ENCODE measurements at regions not wholly inside any gene's neighbourhood (a gene's known extent, or its start where the extent isn't known, plus 50 kb on each side); places are given as distances from the start of the nearest gene placed in this dataset.
"Not testable (repeated sequence)": the region's sequence is repeated elsewhere in the genome, so short reads cannot be mapped to it uniquely, and the experiment has no call there.

DNA sequence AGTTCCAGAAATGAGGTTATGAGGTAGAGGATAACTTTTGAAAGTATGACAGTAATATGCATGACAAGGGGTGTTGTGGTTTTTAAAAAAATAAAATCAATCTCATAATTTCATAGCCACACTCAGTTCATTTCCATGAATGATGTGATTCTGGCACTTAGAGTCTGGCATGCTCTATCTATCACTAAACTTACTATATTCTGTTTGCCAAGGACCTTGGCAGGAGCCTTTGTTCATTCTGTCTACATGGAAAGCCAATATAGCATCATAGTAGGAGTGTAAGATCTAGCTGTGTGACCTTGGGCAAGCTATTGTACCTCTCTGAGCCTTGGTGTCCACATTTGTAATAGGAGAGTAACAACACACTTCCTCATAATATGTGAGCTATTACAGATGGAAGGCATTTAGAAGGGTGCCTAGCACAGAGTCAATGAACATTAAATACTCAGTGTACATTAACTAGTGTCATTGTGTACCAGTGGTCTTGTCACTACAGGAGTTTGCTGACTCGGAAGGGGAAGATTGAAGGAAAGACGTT is 507.6 kb downstream of the SOX6 start:
- Histone ChIP-seq H3K9me3 (no peaks in the 10 kb centered on the region), H3K27me3 (no peaks in the 10 kb centered on the region), H3K4me3 (ENCODE audit: low read depth, low read length) (no peak overlapping the region), H3K36me3 (no peaks in the 10 kb centered on the region), H3K4me1 (peaks cover 2% of the 10 kb centered on the region)
- TF ChIP-seq, protein P1, sequence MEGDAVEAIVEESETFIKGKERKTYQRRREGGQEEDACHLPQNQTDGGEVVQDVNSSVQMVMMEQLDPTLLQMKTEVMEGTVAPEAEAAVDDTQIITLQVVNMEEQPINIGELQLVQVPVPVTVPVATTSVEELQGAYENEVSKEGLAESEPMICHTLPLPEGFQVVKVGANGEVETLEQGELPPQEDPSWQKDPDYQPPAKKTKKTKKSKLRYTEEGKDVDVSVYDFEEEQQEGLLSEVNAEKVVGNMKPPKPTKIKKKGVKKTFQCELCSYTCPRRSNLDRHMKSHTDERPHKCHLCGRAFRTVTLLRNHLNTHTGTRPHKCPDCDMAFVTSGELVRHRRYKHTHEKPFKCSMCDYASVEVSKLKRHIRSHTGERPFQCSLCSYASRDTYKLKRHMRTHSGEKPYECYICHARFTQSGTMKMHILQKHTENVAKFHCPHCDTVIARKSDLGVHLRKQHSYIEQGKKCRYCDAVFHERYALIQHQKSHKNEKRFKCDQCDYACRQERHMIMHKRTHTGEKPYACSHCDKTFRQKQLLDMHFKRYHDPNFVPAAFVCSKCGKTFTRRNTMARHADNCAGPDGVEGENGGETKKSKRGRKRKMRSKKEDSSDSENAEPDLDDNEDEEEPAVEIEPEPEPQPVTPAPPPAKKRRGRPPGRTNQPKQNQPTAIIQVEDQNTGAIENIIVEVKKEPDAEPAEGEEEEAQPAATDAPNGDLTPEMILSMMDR (IDR thresholded peaks at IDR 0.05; ENCODE audit: low read depth, low read length), result no peak
- no peak for DNase-seq

DNA sequence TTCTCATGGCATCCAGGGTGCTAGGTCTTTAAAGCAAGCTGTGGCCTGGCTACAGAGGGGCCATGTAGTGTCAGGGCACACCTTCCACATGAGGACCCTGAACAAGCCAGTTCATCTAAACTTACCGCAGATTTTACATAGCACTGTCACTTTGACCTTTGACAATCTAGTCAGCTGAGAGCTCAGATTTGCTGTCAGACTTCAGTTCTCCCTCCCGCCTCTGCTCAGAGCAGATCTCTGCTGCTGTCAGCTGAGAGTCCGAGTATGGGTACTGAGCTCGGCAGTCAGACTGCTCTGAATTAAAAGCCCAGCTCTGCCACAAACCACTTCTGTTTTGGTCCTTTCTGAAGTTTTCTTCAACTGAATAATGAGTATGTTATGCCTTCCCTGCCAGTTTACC is 507.1 kb downstream of the SOX6 start:
- Histone ChIP-seq H3K27me3 (no peaks in the 10 kb centered on the region), H3K9me3 (no peaks in the 10 kb centered on the region), H3K4me1 (no peaks in the 10 kb centered on the region), H3K4me3 (ENCODE audit: low read depth, low read length) (no peak overlapping the region), H3K36me3 (no peaks in the 10 kb centered on the region)
- DNase-seq, result no peak
- TF ChIP-seq, protein P1 (IDR thresholded peaks at IDR 0.05; ENCODE audit: low read depth, low read length), result no peak

DNA sequence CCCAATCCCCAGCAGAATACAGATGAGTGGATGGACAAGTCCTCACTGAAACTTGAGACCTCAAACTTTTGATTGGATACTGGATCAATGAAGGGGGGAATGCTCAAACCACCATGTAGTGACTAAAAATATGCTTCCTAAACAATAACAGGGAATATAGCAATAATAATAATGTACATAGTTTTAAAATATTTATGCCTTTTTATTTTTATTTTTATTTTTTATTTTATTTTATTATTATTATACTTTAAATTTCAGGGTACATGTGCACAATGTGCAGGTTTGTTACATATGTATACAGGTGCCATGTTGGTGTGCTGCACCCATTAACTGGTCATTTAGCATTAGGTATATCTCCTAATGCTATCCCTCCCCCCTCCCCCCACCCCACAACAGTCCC is 506.0 kb downstream of the SOX6 start:
- H3K9me3 ChIP-seq; H3K36me3 ChIP-seq; H3K4me1 ChIP-seq; DNase-seq; H3K4me3 ChIP-seq (ENCODE audit: low read depth, low read length); H3K27me3 ChIP-seq: not testable (repeated sequence)

DNA sequence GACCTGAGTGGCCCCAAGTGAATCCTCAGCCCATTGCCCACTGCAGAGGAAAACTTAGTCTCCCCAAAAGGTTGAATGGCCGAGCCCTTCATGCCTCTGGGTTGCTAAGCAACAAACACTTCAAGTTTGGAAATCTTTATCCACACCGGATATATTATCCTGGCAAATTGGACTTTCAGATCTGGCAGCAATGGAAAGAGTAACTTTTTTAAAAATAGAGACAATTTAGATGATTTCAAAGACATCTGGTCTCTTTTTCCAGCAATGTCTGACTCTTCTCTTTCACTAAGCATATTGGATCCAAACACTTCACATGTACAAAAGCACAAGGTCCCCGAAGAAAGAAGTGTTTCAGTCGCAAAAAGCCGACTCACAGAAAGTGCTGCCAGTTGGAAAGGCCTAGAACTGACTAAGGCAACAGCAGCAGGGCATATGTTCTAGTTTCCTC is 505.3 kb downstream of the SOX6 start:
- Histone ChIP-seq H3K9me3 (no peaks in the 10 kb centered on the region), H3K4me3 (ENCODE audit: low read depth, low read length) (no peak overlapping the region), H3K27me3 (no peaks in the 10 kb centered on the region), H3K4me1 (no peaks in the 10 kb centered on the region), H3K36me3 (no peaks in the 10 kb centered on the region)
- TF ChIP-seq, protein P1 (IDR thresholded peaks at IDR 0.05; ENCODE audit: low read depth, low read length), result no peak
- no peak for DNase-seq

DNA sequence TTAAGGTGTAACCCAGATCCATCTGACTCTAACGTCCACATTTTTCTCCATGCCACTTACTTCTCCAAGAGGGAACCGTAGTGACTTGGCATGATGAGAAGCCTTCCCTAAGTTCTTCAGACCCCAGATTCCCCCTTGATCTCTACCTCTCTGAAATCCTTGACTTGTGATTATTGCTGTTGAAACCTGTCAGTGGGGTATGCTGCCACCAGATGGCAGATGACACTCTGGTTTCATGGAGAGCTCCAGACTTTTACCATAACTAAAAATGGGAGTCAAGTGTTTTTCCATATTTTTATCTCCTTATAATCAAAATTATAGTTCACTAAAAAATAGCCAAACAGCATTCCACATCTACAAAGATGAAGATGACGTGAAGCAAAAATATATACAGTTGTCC is 504.2 kb downstream of the SOX6 start:
- no peaks in the 10 kb centered on the region for H3K36me3 ChIP-seq
- H3K27me3 ChIP-seq, result no peaks in the 10 kb centered on the region
- TF ChIP-seq, protein P1 (IDR thresholded peaks at IDR 0.05; ENCODE audit: low read depth, low read length), result peak; percentile 62
- H3K4me1 ChIP-seq, result no peaks in the 10 kb centered on the region
- H3K9me3 ChIP-seq, result no peaks in the 10 kb centered on the region
- DNase-seq, result peak; percentile 10
- no peak overlapping the region for H3K4me3 ChIP-seq (ENCODE audit: low read depth, low read length)

DNA sequence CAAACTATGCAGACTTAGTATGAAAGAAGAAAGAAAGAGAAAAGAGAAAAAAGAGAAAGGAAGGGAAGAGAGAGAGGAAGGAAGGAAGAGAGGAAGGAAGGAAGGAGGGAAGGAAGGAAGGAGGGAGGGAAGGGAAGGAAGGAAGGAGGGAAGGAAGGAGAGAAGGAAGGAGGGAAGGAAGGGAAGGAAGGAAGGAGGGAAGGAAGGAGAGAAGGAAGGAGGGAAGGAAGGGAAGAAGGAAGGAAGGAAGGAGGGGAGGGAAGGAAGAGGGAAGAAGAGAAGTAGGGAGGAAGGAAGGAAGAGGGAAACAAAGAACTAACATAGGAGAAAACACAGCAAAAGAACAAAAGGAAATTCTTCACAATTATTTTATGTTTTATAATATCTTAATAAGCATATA is 502.1 kb downstream of the SOX6 start:
- DNase-seq, result no peak
- TF ChIP-seq, protein P1 (IDR thresholded peaks at IDR 0.05; ENCODE audit: low read depth, low read length), result no peak
- Histone ChIP-seq H3K4me3 (ENCODE audit: low read depth, low read length) (no peak overlapping the region), H3K27me3 (no peaks in the 10 kb centered on the region), H3K36me3 (no peaks in the 10 kb centered on the region), H3K4me1 (no peaks in the 10 kb centered on the region), H3K9me3 (no peaks in the 10 kb centered on the region)

DNA sequence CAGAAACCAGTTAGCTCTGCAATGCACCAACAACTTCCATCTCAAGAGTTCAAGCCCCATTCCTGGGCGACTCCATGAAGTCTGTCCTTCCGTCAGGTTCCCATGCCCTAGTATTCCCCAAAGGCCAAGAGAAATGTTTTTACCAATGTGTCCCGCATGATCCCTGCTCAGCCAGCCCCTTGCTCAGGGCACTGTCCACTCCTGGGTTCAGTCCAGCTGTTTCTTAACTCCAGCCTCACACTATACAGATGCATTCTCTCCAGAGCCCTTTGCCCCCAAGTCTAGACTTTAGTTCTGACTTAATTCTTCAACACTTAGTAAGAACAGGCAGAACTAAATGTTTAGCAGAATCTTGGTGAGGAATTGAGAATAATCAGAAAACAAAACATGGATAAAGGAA is 497.5 kb downstream of the SOX6 start:
- DNase-seq, result no peak
- Histone ChIP-seq H3K36me3 (no peaks in the 10 kb centered on the region), H3K27me3 (no peaks in the 10 kb centered on the region), H3K4me3 (ENCODE audit: low read depth, low read length) (no peak overlapping the region), H3K4me1 (no peaks in the 10 kb centered on the region), H3K9me3 (no peaks in the 10 kb centered on the region)
- TF ChIP-seq, protein P1 (IDR thresholded peaks at IDR 0.05; ENCODE audit: low read depth, low read length), result no peak

All from BE2C (cell line).